RKO (cell line): ENCODE measurements at regions not wholly inside any gene's neighbourhood (a gene's known extent, or its start where the extent isn't known, plus 50 kb on each side); places are given as distances from the start of the nearest gene placed in this dataset.
A peak's percentile ranks its signal among the peaks of the same experiment; 100 is the strongest.

Experiments
- DNase-seq: peaks from one replicate; pipeline ENCODE4 v3.0.0-alpha.2; 2016; ENCODE audit warnings: low spot score

DNA sequence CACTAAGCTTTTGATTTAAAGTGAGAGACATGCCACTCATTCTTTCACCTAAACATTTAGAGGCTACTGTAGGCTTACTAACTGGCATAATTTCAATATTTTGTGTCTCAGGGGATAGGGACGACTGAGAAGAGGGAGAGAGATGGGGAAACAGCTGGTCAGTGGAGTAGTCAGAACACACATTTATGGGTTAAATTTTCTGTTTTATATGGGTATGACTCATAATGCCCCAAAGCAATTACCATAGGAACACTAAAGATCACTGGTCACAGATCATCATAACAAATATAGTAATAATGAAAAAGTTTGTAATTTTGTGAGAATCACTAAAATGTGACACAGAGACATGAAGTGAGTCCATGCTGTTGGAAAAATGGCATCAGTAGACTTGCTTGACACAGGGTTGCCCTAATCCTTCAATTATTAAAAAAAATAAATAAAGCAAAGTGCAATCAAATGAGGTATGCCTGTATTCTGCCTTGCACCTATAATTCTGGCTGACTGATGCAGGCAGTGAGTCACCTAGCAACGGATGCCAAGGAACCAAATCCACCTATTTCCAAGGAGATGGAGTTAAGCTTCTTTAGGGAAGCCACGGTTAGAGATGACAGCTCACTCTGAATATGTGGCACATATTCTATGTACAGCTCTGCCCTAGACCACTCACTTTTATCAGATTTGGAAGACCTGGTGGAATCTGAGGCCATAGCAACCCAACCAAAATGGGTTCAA, 166.1 kb downstream of the MARCHF11 start:
- DNase-seq, result peak; percentile 11

GRCh38 chr5:16009256-16009655, 170.3 kb downstream of the MARCHF11 start:
- DNase-seq, result no peak

GRCh38 chr5:16007750-16008415, 171.7 kb downstream of the MARCHF11 start:
- DNase-seq, result no peak

DNA sequence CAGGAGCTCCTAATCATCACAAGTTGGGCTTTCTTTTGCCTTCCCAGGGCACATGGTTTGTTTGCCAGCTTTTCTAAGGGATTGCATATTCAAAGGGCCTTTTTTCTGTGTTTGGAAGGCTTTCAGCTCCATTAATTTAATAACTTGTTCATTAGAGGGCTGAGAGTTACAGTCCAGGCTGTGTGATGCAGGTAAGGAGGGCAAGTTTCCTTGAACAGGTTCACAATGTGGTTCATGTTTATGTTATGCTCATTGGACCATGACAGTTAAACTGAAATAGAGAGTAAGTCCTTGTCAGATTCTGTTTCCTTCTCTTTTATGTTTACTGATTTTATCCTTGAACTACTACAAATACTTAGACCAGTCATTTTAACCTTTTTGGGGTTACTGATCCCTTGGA, 174.4 kb downstream of the MARCHF11 start:
- DNase-seq, result no peak

DNA sequence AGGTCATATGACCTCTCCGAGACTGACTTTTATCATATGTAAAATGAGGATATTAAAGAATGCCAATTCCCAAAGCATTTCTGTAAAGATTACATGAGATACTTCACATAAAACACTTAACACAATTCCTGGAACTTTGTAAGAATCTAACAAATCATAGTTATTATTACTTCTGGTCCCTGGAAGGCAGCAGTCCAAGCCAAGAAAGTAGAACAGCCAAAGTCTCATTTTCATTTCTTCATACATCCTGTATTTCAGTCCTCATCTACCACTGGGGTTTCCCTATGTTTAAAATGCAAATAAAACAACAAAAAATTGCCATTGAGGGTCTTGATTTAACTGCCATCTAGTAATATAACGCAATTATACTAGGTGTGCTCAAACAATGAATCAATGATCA, 179.5 kb downstream of the MARCHF11 start:
- DNase-seq, result no peak

DNA sequence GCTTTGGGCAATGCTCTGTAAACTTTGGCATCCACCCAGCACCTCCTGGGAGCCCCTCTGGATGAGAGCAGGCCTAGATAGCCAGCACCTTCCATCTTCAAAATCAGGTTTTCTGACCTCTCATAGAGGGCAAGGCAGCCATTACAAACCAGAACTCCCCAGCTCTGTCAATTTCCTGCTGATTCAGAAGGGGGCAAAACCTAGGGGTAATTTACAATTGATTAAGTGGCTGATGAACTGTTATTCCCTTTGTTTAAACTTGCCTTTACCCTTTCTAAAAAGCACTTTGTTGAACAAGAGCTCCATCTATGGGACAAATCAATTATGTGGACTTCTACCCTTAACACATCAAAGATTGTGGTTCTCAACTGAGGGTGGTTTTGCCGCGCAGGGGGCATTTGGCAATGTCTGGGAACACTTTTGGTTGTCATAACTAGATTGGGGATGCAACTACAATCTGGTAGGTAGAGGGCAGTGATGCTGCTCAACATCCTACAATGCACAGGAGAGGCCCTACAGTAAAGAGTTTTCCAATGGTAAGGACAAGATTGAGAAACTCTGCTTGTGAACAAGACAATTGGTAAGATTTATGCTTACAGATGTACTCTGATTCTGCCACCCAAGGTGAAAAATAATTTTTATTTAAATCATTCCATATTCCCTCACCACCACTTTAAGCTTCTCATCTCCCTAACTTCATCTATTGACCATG, 184.1 kb downstream of the MARCHF11 start:
- peak; percentile 47 for DNase-seq

DNA sequence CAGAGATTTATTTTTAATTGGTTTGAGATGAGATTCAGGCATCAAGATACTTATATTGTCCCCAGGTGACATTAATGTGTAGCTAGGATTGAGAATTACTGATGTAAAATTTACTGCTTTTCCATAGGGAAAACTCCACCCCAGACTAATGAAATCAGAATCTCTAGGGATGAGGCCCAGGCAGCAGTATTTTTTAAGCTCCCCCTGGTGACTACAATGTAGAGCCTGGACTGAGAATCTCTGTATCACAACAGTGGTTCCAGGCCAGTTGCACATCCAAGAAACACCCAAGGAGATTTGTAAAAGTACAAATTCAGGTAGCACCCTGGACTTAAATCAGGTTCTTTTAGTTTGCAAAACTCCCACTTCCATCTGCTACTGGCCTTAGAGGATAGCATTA, 185.7 kb downstream of the MARCHF11 start:
- no peak for DNase-seq

DNA sequence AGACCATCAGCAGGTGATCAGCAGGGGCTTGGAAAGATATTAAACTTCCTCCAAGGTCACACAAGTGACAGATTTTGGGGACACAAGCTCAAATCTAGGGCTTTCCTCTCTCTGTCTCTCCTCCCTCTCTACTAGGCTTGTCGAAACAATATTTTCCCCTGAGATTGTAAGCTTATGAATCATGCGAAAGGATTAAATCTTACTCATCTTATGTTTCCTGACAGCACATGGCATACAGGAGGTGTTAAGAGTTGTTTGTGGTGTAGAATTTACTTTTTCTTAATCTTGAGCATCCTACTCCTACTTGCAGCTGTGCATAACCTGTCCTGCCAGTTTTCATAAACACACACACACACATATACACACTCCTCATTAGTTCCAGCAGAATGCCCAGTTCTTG, 186.3 kb downstream of the MARCHF11 start:
- peak; percentile 57 for DNase-seq

DNA sequence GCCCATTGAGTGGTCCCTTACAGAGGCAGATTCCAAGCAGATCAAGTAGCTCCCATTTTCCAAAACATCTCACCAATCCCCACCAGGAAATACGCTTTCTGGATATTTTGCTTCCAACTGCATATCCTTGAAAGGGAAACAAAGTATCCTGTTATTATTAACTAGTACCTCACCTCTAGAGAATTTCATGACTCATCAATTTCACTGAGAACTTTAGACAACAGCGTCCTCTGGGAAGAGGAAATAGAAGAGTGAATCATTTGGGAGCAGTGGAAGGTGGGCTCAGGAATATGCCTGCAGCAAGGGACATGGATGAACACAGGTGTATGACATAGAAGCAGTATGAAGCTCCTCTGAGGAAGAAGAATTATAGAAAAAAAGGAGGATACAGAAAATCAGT, 186.7 kb downstream of the MARCHF11 start:
- peak; percentile 30 for DNase-seq

GRCh38 chr5:15991586-15991985, 188.0 kb downstream of the MARCHF11 start:
- DNase-seq, result no peak
